ENCODE measurements at regions not wholly inside any gene's neighbourhood (a gene's known extent, or its start where the extent isn't known, plus 50 kb on each side); places are given as distances from the start of the nearest gene placed in this dataset.

GRCh38 chr11:135073381-135073780, 661.3 kb upstream of the B3GAT1 start:
- no peak overlapping the region for H2AFZ ChIP-seq (ENCODE audit: low read length)
- no peaks in the 10 kb centered on the region for H3K79me2 ChIP-seq (ENCODE audit: insufficient read depth, low read length)
- H3K4me1 ChIP-seq (ENCODE audit: insufficient read depth, low read length, poor library complexity, severe bottlenecking) = no peaks in the 10 kb centered on the region
- H3F3A ChIP-seq (ENCODE audit: low read depth) = no peaks in the 10 kb centered on the region
- H3K27me3 ChIP-seq (ENCODE audit: insufficient read depth, low read length, poor library complexity, severe bottlenecking) = no peaks in the 10 kb centered on the region
- H3K9me3 ChIP-seq (ENCODE audit: insufficient read depth, low read depth, low read length) = peaks cover 34% of the 10 kb centered on the region; the same call in 1 of the 2 replicates
- no peaks in the 10 kb centered on the region for H3K36me3 ChIP-seq (ENCODE audit: insufficient read depth, low read length)
- TF ChIP-seq CTCF (conservative IDR thresholded peaks at IDR 0.05; ENCODE audit: low read length) (no peak), EZH2phosphoT487 (IDR thresholded peaks at IDR 0.05; ENCODE audit: borderline replicate concordance) (no peak)
- H3K9ac ChIP-seq (ENCODE audit: low read depth, low read length, poor library complexity, severe bottlenecking) = no peak overlapping the region
- H4K20me1 ChIP-seq (ENCODE audit: insufficient read depth, low read length, poor library complexity, severe bottlenecking) = no peaks in the 10 kb centered on the region
- no peak overlapping the region for H3K4me3 ChIP-seq (ENCODE audit: low read length, poor library complexity, severe bottlenecking)
- H3K4me2 ChIP-seq (ENCODE audit: low read depth, low read length, poor library complexity, severe bottlenecking) = no peak overlapping the region
- no peaks in the 10 kb centered on the region for H3K9me2 ChIP-seq (replicated peaks; ENCODE audit: low read depth, low read length)

DNA sequence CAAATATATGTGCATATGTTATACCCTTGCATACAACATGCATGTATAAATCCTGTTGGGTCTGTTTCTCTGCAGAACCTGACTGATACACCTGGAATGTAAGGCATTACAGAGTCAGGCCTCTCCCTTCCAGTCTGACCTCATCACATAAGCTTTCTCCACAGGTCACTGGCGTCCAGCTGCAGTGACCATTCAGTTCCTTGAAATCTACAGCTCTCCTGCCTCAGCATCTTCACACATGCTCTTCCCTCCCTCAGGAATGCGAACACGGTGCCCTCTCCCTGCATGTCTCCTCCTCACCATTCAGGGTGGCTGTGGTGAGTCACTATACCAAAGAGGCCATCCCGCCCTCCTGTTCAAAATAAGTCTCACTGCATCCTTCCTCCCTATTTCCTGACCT, 657.8 kb upstream of the B3GAT1 start:
- Histone ChIP-seq H3K79me2 (ENCODE audit: insufficient read depth, low read length) (no peaks in the 10 kb centered on the region), H4K20me1 (ENCODE audit: insufficient read depth, low read length, poor library complexity, severe bottlenecking) (no peaks in the 10 kb centered on the region), H2AFZ (ENCODE audit: low read length) (no peak overlapping the region), H3K9me3 (ENCODE audit: insufficient read depth, low read depth, low read length) (peaks cover 45% of the 10 kb centered on the region; the same call in 1 of the 2 replicates), H3K4me3 (ENCODE audit: low read length, poor library complexity, severe bottlenecking) (no peak overlapping the region), H3K4me2 (ENCODE audit: low read depth, low read length, poor library complexity, severe bottlenecking) (no peak overlapping the region), H3K9ac (ENCODE audit: low read depth, low read length, poor library complexity, severe bottlenecking) (no peak overlapping the region), H3F3A (ENCODE audit: low read depth) (no peaks in the 10 kb centered on the region), H3K4me1 (ENCODE audit: insufficient read depth, low read length, poor library complexity, severe bottlenecking) (no peaks in the 10 kb centered on the region), H3K9me2 (replicated peaks; ENCODE audit: low read depth, low read length) (no peaks in the 10 kb centered on the region), H3K36me3 (ENCODE audit: insufficient read depth, low read length) (no peaks in the 10 kb centered on the region), H3K27me3 (ENCODE audit: insufficient read depth, low read length, poor library complexity, severe bottlenecking) (no peaks in the 10 kb centered on the region)
- TF ChIP-seq CTCF (conservative IDR thresholded peaks at IDR 0.05; ENCODE audit: low read length) = no peak

DNA sequence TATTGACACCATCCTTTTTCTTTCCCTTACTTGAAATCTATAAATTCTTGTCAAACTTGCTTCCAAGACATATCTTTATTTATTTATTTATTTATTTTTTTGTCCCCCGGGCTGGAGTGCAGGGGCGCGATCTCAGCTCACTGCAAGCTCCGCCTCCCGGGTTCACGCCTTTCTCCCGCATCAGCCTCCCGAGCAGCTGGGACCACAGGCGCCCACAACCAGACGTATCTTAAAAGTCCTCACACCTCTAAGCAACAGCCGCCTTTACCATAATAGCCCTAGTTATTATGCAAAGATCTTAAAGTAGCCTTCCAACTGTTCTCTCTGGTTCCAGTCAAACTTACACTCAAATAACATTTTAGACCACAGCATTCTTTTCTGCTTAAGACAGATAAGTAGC, 657.0 kb upstream of the B3GAT1 start:
- Histone ChIP-seq H3K9ac (ENCODE audit: low read depth, low read length, poor library complexity, severe bottlenecking) (no peak overlapping the region), H3K4me1 (ENCODE audit: insufficient read depth, low read length, poor library complexity, severe bottlenecking) (no peaks in the 10 kb centered on the region), H3K27me3 (ENCODE audit: insufficient read depth, low read length, poor library complexity, severe bottlenecking) (no peaks in the 10 kb centered on the region), H3K4me3 (ENCODE audit: low read length, poor library complexity, severe bottlenecking) (no peak overlapping the region), H2AFZ (ENCODE audit: low read length) (no peak overlapping the region), H3K4me2 (ENCODE audit: low read depth, low read length, poor library complexity, severe bottlenecking) (no peak overlapping the region), H3K79me2 (ENCODE audit: insufficient read depth, low read length) (no peaks in the 10 kb centered on the region), H4K20me1 (ENCODE audit: insufficient read depth, low read length, poor library complexity, severe bottlenecking) (no peaks in the 10 kb centered on the region), H3K9me2 (replicated peaks; ENCODE audit: low read depth, low read length) (no peaks in the 10 kb centered on the region), H3K9me3 (ENCODE audit: insufficient read depth, low read depth, low read length) (peaks cover 51% of the 10 kb centered on the region; the same call in 1 of the 2 replicates), H3K36me3 (ENCODE audit: insufficient read depth, low read length) (no peaks in the 10 kb centered on the region), H3F3A (ENCODE audit: low read depth) (no peaks in the 10 kb centered on the region)
- TF ChIP-seq EZH2phosphoT487 (IDR thresholded peaks at IDR 0.05; ENCODE audit: borderline replicate concordance) = no peak
- no peak for TF ChIP-seq CTCF (conservative IDR thresholded peaks at IDR 0.05; ENCODE audit: low read length)

Measured in Loucy (cell line).